Spleen (tissue), 11 donors: ENCODE measurements at regions not wholly inside any gene's neighbourhood (a gene's known extent, or its start where the extent isn't known, plus 50 kb on each side); places are given as distances from the start of the nearest gene placed in this dataset.

Experiments
- DNase-seq: peaks from one replicate; pipeline ENCODE4 v3.0.0-alpha.2; 2020
- H3K27ac ChIP-seq, 8 donors: fragments of 200-600 bp; sonication (generic) in 7 of 8; 1 replicate in 4 of 8; 2 replicates in 4 of 8; pipeline versions ENCODE4 v1.5.0 to v1.8.0; 2016 to 2021; ENCODE audit warnings: inconsistent platforms in 4 of 8, mild to moderate bottlenecking in 4 of 8, moderate library complexity in 1 of 8
- H3K27me3 ChIP-seq, 7 donors: fragments of 200-600 bp; sonication (generic) in 6 of 7; replicated peaks in 1 of 7; 1 replicate in 4 of 7; 2 replicates in 3 of 7; pipeline versions ENCODE4 v1.5.0 to v1.8.0; 2016 to 2021; ENCODE audit warnings: inconsistent platforms in 3 of 7, mild to moderate bottlenecking in 1 of 7
- H3K36me3 ChIP-seq, 6 donors: fragments of 200-600 bp; sonication (generic) in 5 of 6; 1 replicate in 4 of 6; 2 replicates in 2 of 6; pipeline versions ENCODE4 v1.5.0 to v1.8.0; 2016 to 2021; ENCODE audit warnings: inconsistent platforms in 2 of 6
- H3K4me1 ChIP-seq, 6 donors: fragments of 200-600 bp; sonication (generic) in 5 of 6; 1 replicate in 3 of 6; 2 replicates in 3 of 6; pipeline versions ENCODE4 v1.5.0 to v1.8.0; 2016 to 2021; ENCODE audit warnings: inconsistent platforms in 3 of 6
- H3K4me3 ChIP-seq, 8 donors: fragments of 200-600 bp; sonication (generic) in 7 of 8; 1 replicate in 4 of 8; 2 replicates in 4 of 8; pipeline versions ENCODE4 v1.5.0 to v1.8.0; 2016 to 2021; ENCODE audit warnings: inconsistent platforms in 4 of 8, mild to moderate bottlenecking in 4 of 8, moderate library complexity in 2 of 8
- H3K9me3 ChIP-seq, 8 donors: fragments of 200-600 bp; sonication (generic) in 7 of 8; 1 replicate in 4 of 8; 2 replicates in 4 of 8; pipeline versions ENCODE4 v1.5.0 to v1.8.0; 2016 to 2021; ENCODE audit warnings: inconsistent platforms in 4 of 8
- POLR2A ChIP-seq, 3 donors: fragments of 450-650 bp; IDR thresholded peaks; one replicate each; pipeline ENCODE4 v1.5.1; 2017; ENCODE audit warnings: antibody characterized with exemption in 3 of 3, mild to moderate bottlenecking in 1 of 3
- POLR2AphosphoS5 ChIP-seq, 3 donors: sonication (generic); formaldehyde crosslinking; IDR thresholded peaks; one replicate each; pipeline ENCODE4 v1.5.1; 2017; ENCODE audit warnings: antibody characterized with exemption in 3 of 3
- WGBS, 5 donors: extraction: QIAGEN DNeasy Blood & Tissue Kit in 3 of 5; methylation state at CpG; one replicate each; pipeline versions ENCODE4 v1.1.5 to v1.1.7; 2013 to 2018; 5-methylcytosine and 5-hydroxymethylcytosine counted together
- intact Hi-C: fragments of 100-400 bp; cut with DNase I; formaldehyde crosslinking; loops from one replicate; pipeline ENCODE4 v1.15.0; 2023; ENCODE audit warnings: low total_unique reads
- TF ChIP-seq, protein P1 (sequence below), 11 experiments: fragments of 200-600 bp in 7 of 11; fragments of 450-650 bp in 4 of 11; sonication (generic) in 4 of 11; IDR thresholded peaks in 8 of 11; conservative IDR thresholded peaks in 3 of 11; 1 replicate in 7 of 11; 2 replicates in 4 of 11; pipeline versions ENCODE4 v1.4.0 to v1.8.0; 2016 to 2021; ENCODE audit warnings: antibody characterized with exemption in 11 of 11, inconsistent platforms in 4 of 11, mild to moderate bottlenecking in 1 of 11
- donor health status: healthy with polysubstance abuse.
- donor health status: DM: no; HTN: no; CAD: no; lungs with moderate emphysema.
- donor health status: DM: no; HTN: no; CAD: no.
- donor health status: Bipolar disorder and iron deficiency.
- donor health status: healthy.
- donor health status: DM: no; HTN: no; CAD: no.
- donor health status: DM: yes; HTN: yes; CAD: no.

DNA sequence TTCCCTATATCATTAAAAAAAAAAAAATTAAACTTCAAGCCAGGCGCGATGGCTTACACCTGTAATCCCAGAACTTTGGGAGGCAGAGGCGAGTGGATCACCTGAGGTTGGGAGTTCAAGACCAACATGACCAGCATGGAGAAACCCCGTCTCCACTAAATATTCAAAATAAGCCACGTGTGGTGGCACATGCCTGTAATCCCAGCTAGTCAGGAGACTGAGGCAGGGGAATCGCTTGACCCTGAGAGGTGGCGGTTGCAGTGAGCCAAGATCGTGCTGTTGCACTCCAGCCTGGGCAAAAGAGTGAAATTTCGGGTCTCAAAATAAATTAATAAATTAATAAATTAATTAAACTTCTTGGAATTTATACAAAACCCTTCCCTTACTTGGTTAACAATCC is 358.6 kb upstream of the CDH9 start:
- Histone ChIP-seq H3K27ac (no peak overlapping the region), H3K36me3 (no peaks in the 10 kb centered on the region), H3K9me3 (peaks cover 0 to 26% (median 8%) of the 10 kb centered on the region in 8 donors), H3K4me3 (no peak overlapping the region), H3K27me3 (no peaks in the 10 kb centered on the region), H3K4me1 (no peaks in the 10 kb centered on the region)
- 82 to 94% (median 86%) methylated on average over 9 of the region's 9 CpGs for WGBS, 5 donors
- no peak for DNase-seq
- TF ChIP-seq POLR2A (IDR thresholded peaks at IDR 0.05) (no peak), POLR2AphosphoS5 (IDR thresholded peaks at IDR 0.05) (no peak)
- TF ChIP-seq, protein P1, sequence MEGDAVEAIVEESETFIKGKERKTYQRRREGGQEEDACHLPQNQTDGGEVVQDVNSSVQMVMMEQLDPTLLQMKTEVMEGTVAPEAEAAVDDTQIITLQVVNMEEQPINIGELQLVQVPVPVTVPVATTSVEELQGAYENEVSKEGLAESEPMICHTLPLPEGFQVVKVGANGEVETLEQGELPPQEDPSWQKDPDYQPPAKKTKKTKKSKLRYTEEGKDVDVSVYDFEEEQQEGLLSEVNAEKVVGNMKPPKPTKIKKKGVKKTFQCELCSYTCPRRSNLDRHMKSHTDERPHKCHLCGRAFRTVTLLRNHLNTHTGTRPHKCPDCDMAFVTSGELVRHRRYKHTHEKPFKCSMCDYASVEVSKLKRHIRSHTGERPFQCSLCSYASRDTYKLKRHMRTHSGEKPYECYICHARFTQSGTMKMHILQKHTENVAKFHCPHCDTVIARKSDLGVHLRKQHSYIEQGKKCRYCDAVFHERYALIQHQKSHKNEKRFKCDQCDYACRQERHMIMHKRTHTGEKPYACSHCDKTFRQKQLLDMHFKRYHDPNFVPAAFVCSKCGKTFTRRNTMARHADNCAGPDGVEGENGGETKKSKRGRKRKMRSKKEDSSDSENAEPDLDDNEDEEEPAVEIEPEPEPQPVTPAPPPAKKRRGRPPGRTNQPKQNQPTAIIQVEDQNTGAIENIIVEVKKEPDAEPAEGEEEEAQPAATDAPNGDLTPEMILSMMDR (IDR thresholded peaks at IDR 0.05 in 8 of 11, conservative IDR thresholded peaks at IDR 0.05 in 3 of 11), result no peak
- intact Hi-C loops, result no loop called here

DNA sequence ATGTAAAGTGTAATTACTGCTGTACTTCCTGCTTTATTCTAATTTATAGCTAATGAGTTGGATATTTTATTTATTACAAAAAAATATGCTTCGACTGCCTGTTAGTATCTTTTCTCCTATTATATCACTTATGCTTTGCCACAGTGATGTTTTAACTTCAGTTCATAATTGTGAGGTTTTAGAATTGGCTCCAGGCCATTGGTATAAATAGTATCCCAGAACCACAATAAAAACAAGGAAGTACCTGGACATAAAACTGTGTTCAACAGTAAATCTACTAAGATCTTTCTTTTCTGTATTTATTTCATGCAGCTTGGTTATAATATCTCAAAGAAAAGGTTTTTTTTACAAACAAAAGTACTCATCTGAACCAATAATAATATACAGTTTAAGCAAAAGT is 354.3 kb upstream of the CDH9 start:
- H3K4me1 ChIP-seq, result no peaks in the 10 kb centered on the region
- H3K4me3 ChIP-seq, result no peak overlapping the region
- peaks cover 0 to 6% (median 4%) of the 10 kb centered on the region in 8 donors for H3K9me3 ChIP-seq
- TF ChIP-seq, protein P1 (IDR thresholded peaks at IDR 0.05 in 8 of 11, conservative IDR thresholded peaks at IDR 0.05 in 3 of 11), result no peak
- TF ChIP-seq POLR2A (IDR thresholded peaks at IDR 0.05) (no peak), POLR2AphosphoS5 (IDR thresholded peaks at IDR 0.05) (no peak)
- H3K27ac ChIP-seq, result no peak overlapping the region
- intact Hi-C loops, result no loop called here
- H3K27me3 ChIP-seq, result no peaks in the 10 kb centered on the region
- no peaks in the 10 kb centered on the region for H3K36me3 ChIP-seq
- no peak for DNase-seq
- 15 to 47% (median 28%) methylated on average over 1 of the region's 1 CpG for WGBS, 5 donors

- no peak for TF ChIP-seq POLR2AphosphoS5 (IDR thresholded peaks at IDR 0.05)
- no peak for TF ChIP-seq POLR2A (IDR thresholded peaks at IDR 0.05)
- TF ChIP-seq, protein P1 (IDR thresholded peaks at IDR 0.05 in 8 of 11, conservative IDR thresholded peaks at IDR 0.05 in 3 of 11), result no peak
- no peaks in the 10 kb centered on the region for H3K36me3 ChIP-seq
- no peaks in the 10 kb centered on the region for H3K27me3 ChIP-seq
- peaks cover 0 to 17% (median 8%) of the 10 kb centered on the region in 8 donors for H3K9me3 ChIP-seq
- H3K4me3 ChIP-seq, result no peak overlapping the region
- intact Hi-C loops, result no loop called here
- WGBS, 5 donors, result 73 to 87% (median 77%) methylated on average over 2 of the region's 2 CpGs
- no peaks in the 10 kb centered on the region for H3K4me1 ChIP-seq
- no peak overlapping the region for H3K27ac ChIP-seq
- no peak for DNase-seq
Measured at GRCh38 chr5:27389696-27390095, 351.3 kb upstream of the CDH9 start.

GRCh38 chr5:27388755-27389154 is 350.4 kb upstream of the CDH9 start:
- Histone ChIP-seq H3K36me3 (no peaks in the 10 kb centered on the region), H3K27ac (no peak overlapping the region), H3K4me3 (no peak overlapping the region), H3K27me3 (no peaks in the 10 kb centered on the region), H3K4me1 (no peaks in the 10 kb centered on the region), H3K9me3 (peaks cover 0 to 17% (median 8%) of the 10 kb centered on the region in 8 donors)
- TF ChIP-seq POLR2A (IDR thresholded peaks at IDR 0.05) (no peak), POLR2AphosphoS5 (IDR thresholded peaks at IDR 0.05) (no peak)
- TF ChIP-seq, protein P1 (IDR thresholded peaks at IDR 0.05 in 8 of 11, conservative IDR thresholded peaks at IDR 0.05 in 3 of 11), result no peak
- no peak for DNase-seq
- intact Hi-C loops, result no loop called here
- WGBS, 5 donors, result 56 to 69% (median 62%) methylated on average over 4 of the region's 4 CpGs
